Aorta (tissue), 5 donors: ENCODE measurements at regions not wholly inside any gene's neighbourhood (a gene's known extent, or its start where the extent isn't known, plus 50 kb on each side); places are given as distances from the start of the nearest gene placed in this dataset.

Source experiments
- ATAC-seq: fragments of 200-7000 bp; cut with Tn5 transposase; one replicate; pipeline ENCODE4 v1.9.1; 2022; ENCODE audit warnings: moderate library complexity; ENCODE audit not compliant: low FRiP score
- DNase-seq, 2 donors: peaks; one replicate each; pipeline ENCODE4 v3.0.0-alpha.2; 2020
- H3K27ac ChIP-seq, 2 donors: one replicate each; pipeline ENCODE4 v1.5.1; 2013; ENCODE audit warnings: low read length in 2 of 2, mild to moderate bottlenecking in 2 of 2, moderate library complexity in 2 of 2, control low read depth in 1 of 2, inconsistent platforms in 1 of 2, low read depth in 1 of 2
- H3K27me3 ChIP-seq, 2 donors: one replicate each; pipeline ENCODE4 v1.6.1; 2013; ENCODE audit warnings: control low read depth in 1 of 2, low read length in 1 of 2, mild to moderate bottlenecking in 1 of 2, moderate library complexity in 1 of 2; ENCODE audit not compliant: insufficient read depth in 2 of 2, control insufficient read depth in 1 of 2
- H3K36me3 ChIP-seq, 2 donors: one replicate each; pipeline ENCODE4 v1.6.1; 2013; ENCODE audit warnings: control low read depth in 1 of 2, low read length in 1 of 2, mild to moderate bottlenecking in 1 of 2; ENCODE audit not compliant: insufficient read depth in 2 of 2, control insufficient read depth in 1 of 2
- H3K4me1 ChIP-seq, 2 donors: one replicate each; pipeline ENCODE4 v1.6.1; 2013; ENCODE audit warnings: low read length in 2 of 2, control low read depth in 1 of 2, mild to moderate bottlenecking in 1 of 2, moderate library complexity in 1 of 2; ENCODE audit not compliant: insufficient read depth in 2 of 2, control insufficient read depth in 1 of 2
- H3K4me3 ChIP-seq, 2 donors: one replicate each; pipeline ENCODE4 v1.5.1; 2013; ENCODE audit warnings: low read length in 2 of 2, control low read depth in 1 of 2, mild to moderate bottlenecking in 1 of 2
- H3K9me3 ChIP-seq: one replicate; pipeline ENCODE4 v1.6.1; 2013; ENCODE audit warnings: mild to moderate bottlenecking, low read length; ENCODE audit not compliant: control insufficient read depth
- WGBS, 2 donors: extraction: QIAGEN DNeasy Blood & Tissue Kit; methylation state at CpG; one replicate each; pipeline ENCODE4 v1.1.7; 2013; 5-methylcytosine and 5-hydroxymethylcytosine counted together
- intact Hi-C, 2 donors: fragments of 100-400 bp; cut with DNase I; formaldehyde crosslinking; loops; one replicate each; pipeline versions ENCODE4 v1.14.2 to v1.15.0; 2022
- donor health status: healthy with polysubstance abuse.
- donor health status: Bipolar disorder and iron deficiency.
- donor health status: DM: no; HTN: no; CAD: no.
- donor health status: DM: no; HTN: no; CAD: no.
- donor health status: DM: yes; HTN: yes; CAD: no.

DNA sequence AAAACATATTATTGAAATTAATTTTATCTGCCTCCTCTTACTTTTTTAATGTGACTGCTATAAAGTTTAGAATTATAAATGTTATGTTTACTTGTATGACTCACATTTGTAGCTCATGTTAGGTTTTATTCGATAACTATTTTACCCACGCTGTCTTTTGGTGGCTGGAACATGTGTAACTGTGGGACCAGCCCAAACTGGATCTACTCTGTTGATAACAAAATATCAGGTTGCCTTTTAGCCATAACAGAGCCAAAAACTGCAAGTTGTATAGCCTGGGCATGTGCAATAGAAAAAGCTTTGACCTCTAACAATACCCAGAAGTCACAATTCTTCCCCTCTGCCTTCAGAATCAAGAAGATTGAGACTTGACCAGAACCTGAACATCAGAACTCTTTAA is 356.5 kb downstream of the PRELID2 start:
- 4 to 11% methylated on average over 2 of the region's 2 CpGs for WGBS, 2 donors

DNA sequence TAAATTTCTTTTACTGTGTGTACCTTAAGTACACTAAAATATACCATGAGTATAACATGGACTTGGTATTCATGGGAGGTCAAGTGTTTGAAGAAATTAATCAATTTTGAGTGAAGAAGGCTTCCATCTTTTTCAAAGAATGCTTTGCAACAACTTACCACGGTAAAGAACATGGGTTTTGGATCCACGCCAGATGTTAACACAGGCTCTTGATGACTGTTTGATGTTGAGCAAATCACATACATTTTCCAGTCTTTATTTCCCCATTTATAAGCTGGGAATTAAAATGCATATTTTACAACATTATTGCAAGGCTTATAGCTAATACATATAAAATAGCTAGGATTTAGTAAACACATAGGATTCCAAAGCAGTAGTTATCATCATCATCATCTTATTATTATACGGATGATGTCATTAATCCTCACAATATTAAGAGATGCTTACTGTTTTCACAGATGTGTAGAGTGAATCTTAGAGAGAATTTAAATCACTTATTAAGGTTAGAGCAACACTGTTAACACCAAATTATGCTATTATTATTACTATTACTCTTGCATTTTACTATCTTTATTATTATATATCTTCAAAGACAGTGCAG is 362.0 kb downstream of the PRELID2 start:
- H3K9me3 ChIP-seq, result no peaks in the 10 kb centered on the region
- H3K4me1 ChIP-seq, result peaks cover 0 to 4% of the 10 kb centered on the region in 2 donors
- intact Hi-C loops, result no loop called here
- H3K27me3 ChIP-seq, result no peaks in the 10 kb centered on the region
- no peak overlapping the region for H3K27ac ChIP-seq
- no peaks in the 10 kb centered on the region for H3K36me3 ChIP-seq
- no peak overlapping the region for H3K4me3 ChIP-seq
- 57 to 61% methylated on average over 3 of the region's 3 CpGs for WGBS, 2 donors
- DNase-seq (no peak), ATAC-seq (no peak)

More for the DNA sequence above, 356.5 kb downstream of the PRELID2 start:
- DNase-seq (no peak), ATAC-seq (no peak)
- Histone ChIP-seq H3K9me3 (no peaks in the 10 kb centered on the region), H3K36me3 (no peaks in the 10 kb centered on the region), H3K4me3 (no peak overlapping the region), H3K4me1 (peaks cover 0 to 2% of the 10 kb centered on the region in 2 donors), H3K27me3 (no peaks in the 10 kb centered on the region), H3K27ac (no peak overlapping the region)
- intact Hi-C loops, result no loop called here

DNA sequence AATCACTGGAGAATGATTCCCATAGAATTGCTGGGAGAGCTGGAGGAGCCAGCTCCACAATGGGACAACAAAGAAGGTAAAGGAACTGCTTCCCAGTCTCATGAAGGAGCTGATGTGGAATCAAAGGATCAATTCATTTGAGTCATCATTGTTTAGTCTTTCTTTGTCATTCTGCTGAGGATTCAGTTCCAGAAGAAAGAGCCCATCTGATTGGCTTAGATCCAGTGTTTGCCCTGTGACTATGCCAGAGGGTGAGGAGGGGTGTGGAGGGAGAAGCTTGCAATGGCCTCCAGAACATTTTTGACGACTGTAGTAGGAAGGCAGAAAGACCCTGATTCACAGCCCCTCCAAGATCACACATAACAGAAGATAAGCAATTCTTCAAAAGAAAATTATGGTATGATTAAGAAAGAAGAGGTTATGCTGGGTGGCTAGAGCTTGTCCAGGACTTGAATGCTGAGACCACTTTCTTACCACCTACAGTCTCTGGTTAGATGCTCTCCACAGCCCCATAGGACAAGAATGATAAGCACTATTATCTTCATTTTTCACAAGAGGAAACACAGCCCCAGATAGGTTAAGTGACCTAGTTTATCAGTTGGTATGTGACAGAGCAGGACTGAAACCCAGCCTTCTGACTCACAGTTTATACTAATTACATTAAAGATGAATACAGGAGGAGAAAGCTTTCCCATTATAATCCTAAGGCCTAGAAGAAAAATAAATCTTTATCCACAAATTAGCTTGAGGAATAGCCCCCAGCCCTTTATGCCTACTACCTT is 363.1 kb downstream of the PRELID2 start:
- no peaks in the 10 kb centered on the region for H3K27me3 ChIP-seq
- intact Hi-C loops, result no loop called here
- no peaks in the 10 kb centered on the region for H3K36me3 ChIP-seq
- no peak overlapping the region for H3K4me3 ChIP-seq
- ATAC-seq (no peak), DNase-seq (no peak)
- no peak overlapping the region for H3K27ac ChIP-seq
- H3K9me3 ChIP-seq, result no peaks in the 10 kb centered on the region
- peaks cover 0 to 4% of the 10 kb centered on the region in 2 donors for H3K4me1 ChIP-seq
- 9 to 16% methylated on average over 1 of the region's 1 CpG for WGBS, 2 donors

DNA sequence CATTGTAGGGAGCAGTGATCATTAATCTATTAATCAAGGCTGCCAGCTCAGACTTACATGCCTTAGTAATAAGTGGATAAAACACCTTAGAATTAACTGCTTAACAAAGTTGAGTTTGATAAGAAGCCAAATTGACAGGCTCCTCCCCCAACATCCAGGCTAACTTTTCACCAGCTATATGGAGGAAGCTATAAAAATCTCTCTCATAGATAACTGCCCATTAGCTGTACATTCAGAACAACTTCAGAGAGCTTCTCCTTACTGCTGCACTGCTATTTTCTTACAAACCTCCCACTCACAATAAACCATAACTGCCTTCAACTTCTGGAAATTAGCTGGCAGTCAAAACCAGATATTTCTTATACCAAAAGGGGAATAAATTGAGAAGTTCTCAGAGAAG is 364.1 kb downstream of the PRELID2 start:
- DNase-seq, result no peak
- ATAC-seq, result no peak
- peaks cover 0 to 4% of the 10 kb centered on the region in 2 donors for H3K4me1 ChIP-seq
- no peak overlapping the region for H3K27ac ChIP-seq
- H3K36me3 ChIP-seq, result no peaks in the 10 kb centered on the region
- no peaks in the 10 kb centered on the region for H3K27me3 ChIP-seq
- no peaks in the 10 kb centered on the region for H3K9me3 ChIP-seq
- H3K4me3 ChIP-seq, result no peak overlapping the region
- intact Hi-C loops, result no loop called here

DNA sequence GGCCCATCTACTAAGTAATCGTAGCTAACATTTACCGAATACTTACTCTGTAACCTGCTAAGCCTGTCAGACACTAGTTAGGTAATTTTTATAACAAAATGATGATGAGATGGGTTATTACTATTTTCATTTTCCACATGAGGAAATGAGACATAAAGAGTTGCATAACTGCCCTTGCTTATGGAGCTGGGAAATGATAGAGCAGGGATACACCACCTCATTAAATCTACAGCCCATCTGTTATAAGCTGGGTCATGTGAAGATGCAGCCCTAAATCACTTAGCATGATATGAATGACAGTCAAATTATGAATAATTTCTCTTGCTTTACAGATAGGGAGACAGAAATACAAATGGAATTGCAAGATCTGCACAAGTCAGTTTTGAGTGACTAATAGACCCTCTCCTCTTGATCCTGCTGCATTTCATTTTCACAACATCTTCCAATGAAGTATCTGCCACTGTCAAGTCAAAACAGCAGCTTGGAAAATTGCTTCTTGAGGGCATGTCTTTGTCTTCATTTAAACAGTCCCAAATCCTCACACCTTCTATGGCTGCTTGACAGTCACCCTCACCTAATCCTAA is 364.7 kb downstream of the PRELID2 start:
- H3K4me3 ChIP-seq, result no peak overlapping the region
- no peak for DNase-seq
- no peaks in the 10 kb centered on the region for H3K9me3 ChIP-seq
- no peaks in the 10 kb centered on the region for H3K36me3 ChIP-seq
- intact Hi-C loops, result no loop called here
- peaks cover 0 to 4% of the 10 kb centered on the region in 2 donors for H3K4me1 ChIP-seq
- no peak for ATAC-seq
- H3K27ac ChIP-seq, result no peak overlapping the region
- H3K27me3 ChIP-seq, result no peaks in the 10 kb centered on the region
- WGBS, 2 donors, result 59 to 60% methylated on average over 2 of the region's 2 CpGs

DNA sequence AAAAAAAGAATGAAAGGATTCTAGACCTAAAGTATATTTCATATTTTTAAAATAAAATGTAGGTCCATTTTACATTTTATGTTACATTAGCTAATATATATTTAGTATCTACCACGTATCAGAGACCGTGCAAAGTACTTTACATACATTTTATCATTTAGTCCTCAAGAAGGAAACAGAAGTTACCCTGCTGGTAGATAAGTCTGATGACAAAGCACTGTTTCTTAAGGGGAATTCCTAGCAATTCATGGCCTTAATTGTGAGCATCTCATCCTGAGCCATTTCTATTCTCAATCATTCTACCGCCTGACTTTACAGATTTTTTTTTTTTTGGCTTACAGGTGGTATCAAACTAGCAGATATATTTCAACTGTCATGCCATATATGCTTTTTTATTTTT is 367.7 kb downstream of the PRELID2 start:
- no peaks in the 10 kb centered on the region for H3K9me3 ChIP-seq
- no peaks in the 10 kb centered on the region for H3K27me3 ChIP-seq
- intact Hi-C loops, result no loop called here
- no peak for DNase-seq
- no peak overlapping the region for H3K27ac ChIP-seq
- peaks cover 0 to 10% of the 10 kb centered on the region in 2 donors for H3K4me1 ChIP-seq
- ATAC-seq, result no peak
- WGBS, 2 donors, result 94 to 97% methylated on average over 3 of the region's 3 CpGs
- no peak overlapping the region for H3K4me3 ChIP-seq
- H3K36me3 ChIP-seq, result no peaks in the 10 kb centered on the region

DNA sequence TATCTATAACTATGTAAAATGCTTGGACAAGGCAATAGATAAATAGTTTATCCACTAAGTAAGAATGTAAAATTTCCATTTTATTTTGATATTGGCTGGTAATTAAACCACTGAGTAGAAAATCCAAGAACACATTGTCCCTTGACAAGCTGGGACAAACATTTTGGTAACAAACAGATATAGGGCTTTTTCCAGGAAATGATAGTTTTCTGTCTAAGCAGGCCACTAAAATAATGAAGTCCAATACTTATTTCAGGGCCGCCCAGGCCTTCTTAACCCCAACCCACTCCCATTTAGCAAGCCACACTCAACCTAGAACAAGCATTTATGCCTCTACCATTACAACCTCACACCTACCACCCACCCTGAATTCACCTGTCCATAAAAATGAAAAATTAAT is 368.6 kb downstream of the PRELID2 start:
- Histone ChIP-seq H3K27me3 (no peaks in the 10 kb centered on the region), H3K4me1 (peaks cover 0 to 10% of the 10 kb centered on the region in 2 donors), H3K9me3 (no peaks in the 10 kb centered on the region), H3K27ac (no peak overlapping the region), H3K36me3 (no peaks in the 10 kb centered on the region), H3K4me3 (no peak overlapping the region)
- intact Hi-C loops, result no loop called here
- ATAC-seq (no peak), DNase-seq (no peak)
- 95 to 100% methylated on average over 1 of the region's 1 CpG for WGBS, 2 donors

DNA sequence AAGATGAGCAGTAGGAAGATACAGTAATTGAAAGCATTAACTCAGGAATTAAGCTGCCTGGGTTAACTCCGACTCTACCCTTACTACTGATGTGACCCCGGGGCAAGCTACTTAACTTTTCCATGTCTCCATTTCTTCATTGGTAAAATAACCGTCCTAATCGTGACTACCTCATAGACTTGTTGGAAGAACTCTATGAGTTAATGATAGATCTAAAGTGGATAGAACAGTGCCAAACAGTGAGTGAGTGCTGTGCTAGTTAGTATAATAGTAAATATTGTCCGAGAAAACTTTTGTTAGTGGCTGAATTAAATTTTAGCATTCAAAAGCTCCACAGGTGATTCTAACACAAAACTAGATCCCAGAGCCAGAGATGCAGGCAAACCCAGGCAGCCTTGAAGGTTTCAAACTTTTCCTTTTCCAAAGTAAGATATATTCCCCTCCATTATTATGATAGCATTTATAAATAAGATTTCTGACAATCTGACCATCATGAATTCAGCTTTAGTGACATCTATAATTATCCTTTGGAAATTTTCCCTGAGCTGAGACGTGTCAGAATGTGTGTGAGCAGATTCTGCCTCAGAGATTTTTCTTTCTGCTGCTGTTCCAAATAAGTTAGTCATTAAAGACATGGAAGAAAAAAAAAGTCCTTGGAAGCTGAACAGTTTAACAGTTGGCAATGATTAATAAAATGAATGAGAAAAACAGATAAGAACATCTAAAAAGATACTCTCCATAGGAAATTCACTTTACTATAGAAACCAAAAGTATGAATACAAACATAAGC is 369.5 kb downstream of the PRELID2 start:
- DNase-seq, result no peak
- no peaks in the 10 kb centered on the region for H3K9me3 ChIP-seq
- H3K27me3 ChIP-seq, result no peaks in the 10 kb centered on the region
- no peak overlapping the region for H3K4me3 ChIP-seq
- H3K4me1 ChIP-seq, result peaks cover 0 to 10% of the 10 kb centered on the region in 2 donors
- H3K27ac ChIP-seq, result no peak overlapping the region
- intact Hi-C loops, result no loop called here
- 68 to 69% methylated on average over 6 of the region's 6 CpGs for WGBS, 2 donors
- no peaks in the 10 kb centered on the region for H3K36me3 ChIP-seq
- no peak for ATAC-seq
